NCI-H187 (cell line): ENCODE measurements at regions not wholly inside any gene's neighbourhood (a gene's known extent, or its start where the extent isn't known, plus 50 kb on each side); places are given as distances from the start of the nearest gene placed in this dataset.
"Not testable (repeated sequence)": the region's sequence is repeated elsewhere in the genome, so short reads cannot be mapped to it uniquely, and the experiment has no call there.

ENCODE experiments used
- DNase-seq, 2 experiments: peaks; one replicate each; lab custom pipeline; 2025; lab: John Stamatoyannopoulos, UW

- no peak for DNase-seq
Observed at GRCh38 chr20:60097285-60097684, 139.1 kb downstream of the CDH26 start.

- DNase-seq: peak; percentile 41 to 42
Observed at GRCh38 chr20:60100780-60101179, 142.6 kb downstream of the CDH26 start.

- peak in 1 of 2 experiments; percentile 32 for DNase-seq
Observed at GRCh38 chr20:60101201-60101890, 143.1 kb downstream of the CDH26 start.

- DNase-seq: no peak
Observed at GRCh38 chr20:60101891-60102281, 143.7 kb downstream of the CDH26 start.

- peak in 1 of 2 experiments; percentile 17 for DNase-seq
Observed at GRCh38 chr20:60102665-60103210, 144.5 kb downstream of the CDH26 start.

GRCh38 chr20:60104993-60105803 is 147.0 kb downstream of the CDH26 start:
- DNase-seq: no peak

GRCh38 chr20:60106186-60106585 is 148.0 kb downstream of the CDH26 start:
- not testable (repeated sequence) for DNase-seq

- DNase-seq: no peak
Observed at GRCh38 chr20:60107621-60108390, 149.6 kb downstream of the CDH26 start.

- no peak for DNase-seq
Observed at GRCh38 chr20:60108397-60108796, 150.2 kb downstream of the CDH26 start.

- DNase-seq: no peak
Observed at GRCh38 chr20:60113024-60113724, 155.0 kb downstream of the CDH26 start.

- DNase-seq: no peak
Observed at GRCh38 chr20:60113771-60114170, 155.5 kb downstream of the CDH26 start.

- DNase-seq: no peak
Observed at GRCh38 chr20:60115451-60115850, 157.2 kb downstream of the CDH26 start.

GRCh38 chr20:60116128-60116909 is 158.1 kb downstream of the CDH26 start:
- DNase-seq: peak in 1 of 2 experiments; percentile 41

- DNase-seq: peak; percentile 73 to 90
Observed at GRCh38 chr20:60117065-60117464, 158.8 kb downstream of the CDH26 start.

- DNase-seq: no peak
Observed at GRCh38 chr20:60121903-60122302, 163.7 kb downstream of the CDH26 start.

GRCh38 chr20:60122671-60123070 is 164.4 kb downstream of the CDH26 start:
- DNase-seq: no peak

- DNase-seq: no peak
Observed at GRCh38 chr20:60123096-60123495, 164.9 kb downstream of the CDH26 start.

GRCh38 chr20:60123652-60124051 is 165.4 kb downstream of the CDH26 start:
- no peak for DNase-seq

- no peak for DNase-seq
Observed at GRCh38 chr20:60124776-60125381, 166.7 kb downstream of the CDH26 start.

GRCh38 chr20:60125513-60125912 is 167.3 kb downstream of the CDH26 start:
- DNase-seq: no peak
